OCI-LY7 (cell line): ENCODE measurements at regions not wholly inside any gene's neighbourhood (a gene's known extent, or its start where the extent isn't known, plus 50 kb on each side); places are given as distances from the start of the nearest gene placed in this dataset.

ENCODE experiments used
- BruUV-seq: library from RNA; stranded (reverse); fragments of 400-500 nt; replicated peaks from 2 replicates; lab custom pipeline; 2021; lab: Mats Ljungman, UMichigan
- CTCF ChIA-PET: fragments of 300-600 bp; sonication (Branson Sonifier 250); formaldehyde crosslinking; loops from one replicate; lab custom pipeline; 2022; ENCODE audit warnings: antibody characterized with exemption; ENCODE audit not compliant: unreplicated experiment; lab: Charles Lee
- POLR2A ChIA-PET: fragments of 300-600 bp; sonication (Branson Sonifier 250); formaldehyde crosslinking; loops from one replicate; lab custom pipeline; 2022; ENCODE audit warnings: antibody characterized with exemption; lab: Charles Lee
- DNase-seq: peaks from one replicate; pipeline ENCODE4 v3.0.0-alpha.2; 2015; ENCODE audit warnings: low spot score
- H2AFZ ChIP-seq: fragments of 200-600 bp; sonication (generic), shearing (Covaris generic); 2 replicates; pipeline ENCODE4 v1.6.1; 2014; ENCODE audit warnings: mild to moderate bottlenecking, antibody characterized with exemption, low read length, moderate library complexity
- H3K27ac ChIP-seq: fragments of 200-600 bp; sonication (generic); 2 replicates; pipeline ENCODE4 v1.5.1; 2014; ENCODE audit warnings: mixed run types, low read depth, mild to moderate bottlenecking, moderate library complexity, low read length, inconsistent platforms; ENCODE audit not compliant: poor library complexity, severe bottlenecking
- H3K36me3 ChIP-seq: fragments of 200-600 bp; sonication (generic); 2 replicates; pipeline ENCODE4 v1.6.1; 2014; ENCODE audit warnings: mild to moderate bottlenecking, antibody characterized with exemption, low read length, moderate library complexity, mixed read lengths; ENCODE audit not compliant: insufficient read depth
- H3K4me1 ChIP-seq: fragments of 200-600 bp; sonication (generic); 2 replicates; pipeline ENCODE4 v1.5.1; 2014; ENCODE audit warnings: mild to moderate bottlenecking, low read length; ENCODE audit not compliant: insufficient read depth, poor library complexity, severe bottlenecking
- H3K4me2 ChIP-seq: fragments of 200-600 bp; sonication (generic); 2 replicates; pipeline ENCODE4 v1.6.1; 2014; ENCODE audit warnings: mild to moderate bottlenecking, low read length
- H3K4me3 ChIP-seq: fragments of 200-600 bp; sonication (generic); 2 replicates; pipeline ENCODE4 v1.5.1; 2014; ENCODE audit warnings: mild to moderate bottlenecking, low read depth, low read length; ENCODE audit not compliant: poor library complexity, severe bottlenecking
- H3K79me2 ChIP-seq: fragments of 200-600 bp; sonication (generic); 2 replicates; pipeline ENCODE4 v1.6.1; 2016; ENCODE audit warnings: low read depth, mild to moderate bottlenecking, low read length, moderate library complexity, mixed read lengths; ENCODE audit not compliant: insufficient read depth
- H3K9me2 ChIP-seq: fragments of 200-600 bp; sonication (generic); 2 replicates; pipeline ENCODE4 v1.6.1; 2016; ENCODE audit warnings: mild to moderate bottlenecking, low read length, mixed read lengths; ENCODE audit not compliant: insufficient read depth
- H3K9me3 ChIP-seq: fragments of 200-600 bp; sonication (generic); 2 replicates; pipeline ENCODE4 v1.6.1; 2014; ENCODE audit warnings: mild to moderate bottlenecking, mixed run types, low read length, mixed read lengths
- H4K20me1 ChIP-seq: fragments of 200-600 bp; sonication (generic); 2 replicates; pipeline ENCODE4 v1.6.1; 2014; ENCODE audit warnings: mild to moderate bottlenecking, antibody characterized with exemption, low read length, moderate library complexity, mixed read lengths; ENCODE audit not compliant: insufficient read depth
- EZH2phosphoT487 ChIP-seq: fragments of 200-600 bp; sonication (generic); IDR thresholded peaks from 2 replicates; pipeline ENCODE4 v1.6.1; 2018; ENCODE audit warnings: low read depth, borderline replicate concordance, mild to moderate bottlenecking, mixed run types, antibody characterized with exemption, low read length, moderate library complexity, mixed read lengths
- intact Hi-C: fragments of 100-400 bp; cut with micrococcal nuclease; formaldehyde crosslinking; loops from one replicate; pipeline ENCODE4 v1.10.0; 2022; ENCODE audit not compliant: unreplicated experiment
- TF ChIP-seq, protein P1 (sequence below): fragments of 200-600 bp; sonication (generic); conservative IDR thresholded peaks from 2 replicates; pipeline ENCODE4 v1.5.1; 2014; ENCODE audit warnings: mild to moderate bottlenecking, antibody characterized with exemption, low read length, moderate library complexity, mixed read lengths

DNA sequence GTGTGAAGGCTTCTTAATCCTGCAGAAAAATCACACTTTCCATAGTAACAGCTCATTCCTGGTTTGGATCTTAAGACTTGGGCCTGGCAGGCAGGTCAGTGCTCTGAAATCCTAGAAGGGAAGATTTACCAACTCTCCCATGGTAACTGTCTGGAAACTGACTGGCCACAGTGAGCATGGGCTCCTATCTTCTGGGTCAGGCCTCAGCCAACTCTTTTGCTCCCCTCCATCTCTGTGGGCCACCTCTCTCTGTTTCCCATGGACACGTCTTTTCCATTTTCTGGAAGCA, 86.7 kb downstream of the ACAA2 start:
- no peaks in the 10 kb centered on the region for H3K4me1 ChIP-seq
- ChIA-PET CTCF (no interaction called here), POLR2A (no interaction called here)
- intact Hi-C loops: no loop called here
- no peak overlapping the region for H2AFZ ChIP-seq
- no peaks in the 10 kb centered on the region for H3K9me2 ChIP-seq
- no peak overlapping the region for H3K4me2 ChIP-seq
- no peak overlapping the region for H3K27ac ChIP-seq
- H3K9me3 ChIP-seq: no peaks in the 10 kb centered on the region
- H4K20me1 ChIP-seq: no peaks in the 10 kb centered on the region
- no TSS peak for BruUV-seq
- TF ChIP-seq, protein P1, sequence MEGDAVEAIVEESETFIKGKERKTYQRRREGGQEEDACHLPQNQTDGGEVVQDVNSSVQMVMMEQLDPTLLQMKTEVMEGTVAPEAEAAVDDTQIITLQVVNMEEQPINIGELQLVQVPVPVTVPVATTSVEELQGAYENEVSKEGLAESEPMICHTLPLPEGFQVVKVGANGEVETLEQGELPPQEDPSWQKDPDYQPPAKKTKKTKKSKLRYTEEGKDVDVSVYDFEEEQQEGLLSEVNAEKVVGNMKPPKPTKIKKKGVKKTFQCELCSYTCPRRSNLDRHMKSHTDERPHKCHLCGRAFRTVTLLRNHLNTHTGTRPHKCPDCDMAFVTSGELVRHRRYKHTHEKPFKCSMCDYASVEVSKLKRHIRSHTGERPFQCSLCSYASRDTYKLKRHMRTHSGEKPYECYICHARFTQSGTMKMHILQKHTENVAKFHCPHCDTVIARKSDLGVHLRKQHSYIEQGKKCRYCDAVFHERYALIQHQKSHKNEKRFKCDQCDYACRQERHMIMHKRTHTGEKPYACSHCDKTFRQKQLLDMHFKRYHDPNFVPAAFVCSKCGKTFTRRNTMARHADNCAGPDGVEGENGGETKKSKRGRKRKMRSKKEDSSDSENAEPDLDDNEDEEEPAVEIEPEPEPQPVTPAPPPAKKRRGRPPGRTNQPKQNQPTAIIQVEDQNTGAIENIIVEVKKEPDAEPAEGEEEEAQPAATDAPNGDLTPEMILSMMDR: no peak
- TF ChIP-seq EZH2phosphoT487: no peak
- no peak overlapping the region for H3K4me3 ChIP-seq
- no peak for DNase-seq
- no peaks in the 10 kb centered on the region for H3K36me3 ChIP-seq
- H3K79me2 ChIP-seq: no peaks in the 10 kb centered on the region

DNA sequence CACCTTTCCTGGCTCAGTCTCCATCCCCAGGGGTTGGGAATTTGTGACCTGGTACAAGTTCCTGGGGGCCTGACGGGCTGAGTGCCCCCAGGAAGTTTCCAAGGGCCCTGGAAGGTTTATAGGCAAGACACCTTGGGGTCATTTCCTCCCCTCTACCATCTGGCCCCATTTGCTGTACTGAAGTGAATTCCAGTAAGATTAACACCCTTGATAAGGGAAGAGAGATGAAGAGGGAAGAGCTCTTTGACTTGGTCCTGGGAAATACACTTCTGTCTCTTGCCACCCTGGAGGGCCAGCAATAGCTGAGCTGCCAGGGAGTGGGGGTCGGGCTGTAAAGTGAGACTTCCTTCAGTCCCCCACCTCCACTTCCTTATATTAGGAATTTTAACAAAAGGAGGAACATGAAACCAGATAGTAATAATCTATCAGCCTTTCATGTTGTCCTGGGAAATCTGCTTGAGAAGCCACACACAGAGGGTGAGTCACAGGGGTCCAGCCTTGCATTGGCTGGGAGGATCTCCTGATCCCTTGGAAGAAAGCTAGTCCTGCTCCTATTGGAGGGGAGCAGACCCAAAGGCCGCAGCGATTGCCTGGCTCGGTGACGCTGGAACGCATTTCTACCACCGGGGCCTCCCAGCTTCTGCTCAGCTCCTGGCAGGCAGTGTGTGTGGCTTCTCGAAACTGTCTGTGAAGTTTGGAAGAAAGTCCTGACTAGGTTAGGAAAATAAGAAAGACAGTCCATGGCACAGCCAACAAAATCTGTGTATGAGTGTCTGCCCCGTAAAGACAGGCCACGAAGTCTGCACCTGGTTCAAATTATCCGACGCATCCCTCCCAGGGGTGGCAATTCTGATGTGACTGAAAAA, 87.3 kb downstream of the ACAA2 start:
- intact Hi-C loops: no loop called here
- ChIA-PET POLR2A (no interaction called here), CTCF (no interaction called here)
- no peaks in the 10 kb centered on the region for H3K79me2 ChIP-seq
- BruUV-seq: no TSS peak
- no peaks in the 10 kb centered on the region for H4K20me1 ChIP-seq
- no peak overlapping the region for H3K4me3 ChIP-seq
- H3K4me2 ChIP-seq: no peak overlapping the region
- DNase-seq: no peak
- no peaks in the 10 kb centered on the region for H3K36me3 ChIP-seq
- H2AFZ ChIP-seq: no peak overlapping the region
- H3K9me2 ChIP-seq: no peaks in the 10 kb centered on the region
- no peak overlapping the region for H3K27ac ChIP-seq
- no peaks in the 10 kb centered on the region for H3K4me1 ChIP-seq
- no peaks in the 10 kb centered on the region for H3K9me3 ChIP-seq
- TF ChIP-seq, protein P1: no peak
- no peak for TF ChIP-seq EZH2phosphoT487

- CTCF ChIA-PET: no interaction called here
- Histone ChIP-seq H3K27ac (no peak overlapping the region), H3K4me3 (no peak overlapping the region), H4K20me1 (no peaks in the 10 kb centered on the region), H3K4me2 (no peak overlapping the region), H3K9me2 (no peaks in the 10 kb centered on the region), H3K79me2 (no peaks in the 10 kb centered on the region), H3K36me3 (no peaks in the 10 kb centered on the region), H3K4me1 (no peaks in the 10 kb centered on the region), H3K9me3 (no peaks in the 10 kb centered on the region), H2AFZ (no peak overlapping the region)
- POLR2A ChIA-PET: no interaction called here
- intact Hi-C loops: no loop called here
- TF ChIP-seq, protein P1: no peak
- no TSS peak for BruUV-seq
- DNase-seq: no peak
These were observed 89.6 kb downstream of the ACAA2 start for GRCh38 chr18:49723648-49724180.
